ENCODE measurements at regions not wholly inside any gene's neighbourhood (a gene's known extent, or its start where the extent isn't known, plus 50 kb on each side); places are given as distances from the start of the nearest gene placed in this dataset.

DNA sequence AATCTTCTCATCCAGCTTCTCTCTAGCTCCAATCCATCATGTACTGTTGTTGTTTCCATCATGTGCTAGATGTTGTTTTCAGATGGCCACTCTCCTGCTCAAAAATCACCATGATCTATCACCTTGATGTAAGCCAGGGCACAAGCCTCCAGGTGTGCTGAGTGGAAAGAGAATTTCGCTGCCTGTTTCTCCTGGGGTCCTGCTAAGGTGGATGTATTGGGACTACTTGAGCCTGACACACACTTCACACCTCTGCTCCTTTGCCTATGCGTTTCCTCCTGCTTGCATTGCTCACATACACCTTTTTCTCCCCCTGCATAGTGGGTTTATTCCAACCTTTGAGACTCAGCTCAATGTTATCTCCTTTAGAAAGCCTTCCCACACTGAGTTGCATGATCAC lies 287.6 kb downstream of the CYRIA start:
- H3K27me3 ChIP-seq (ENCODE audit: insufficient read depth, insufficient read length): no peaks in the 10 kb centered on the region
- DNase-seq (ENCODE audit: low read depth, low spot score): no peak
- H3K4me1 ChIP-seq (ENCODE audit: insufficient read depth, insufficient read length): no peaks in the 10 kb centered on the region
- H3K36me3 ChIP-seq (ENCODE audit: insufficient read depth, insufficient read length, low read length): no peaks in the 10 kb centered on the region
- H3K9ac ChIP-seq (ENCODE audit: insufficient read length, low read depth): no peak overlapping the region
- no peaks in the 10 kb centered on the region for H3K9me3 ChIP-seq (ENCODE audit: insufficient read depth, low read length)
- no peak overlapping the region for H3K4me3 ChIP-seq (ENCODE audit: insufficient read length, low read depth)
- no peak for TF ChIP-seq ZNF274 (IDR thresholded peaks at IDR 0.05; ENCODE audit: low read depth, low read length)
- no peak for TF ChIP-seq YY1 (IDR thresholded peaks at IDR 0.05; ENCODE audit: insufficient read depth, insufficient read length)
- no peak for TF ChIP-seq SUZ12 (IDR thresholded peaks at IDR 0.05; ENCODE audit: extremely low read depth, insufficient read depth, insufficient read length)

DNA sequence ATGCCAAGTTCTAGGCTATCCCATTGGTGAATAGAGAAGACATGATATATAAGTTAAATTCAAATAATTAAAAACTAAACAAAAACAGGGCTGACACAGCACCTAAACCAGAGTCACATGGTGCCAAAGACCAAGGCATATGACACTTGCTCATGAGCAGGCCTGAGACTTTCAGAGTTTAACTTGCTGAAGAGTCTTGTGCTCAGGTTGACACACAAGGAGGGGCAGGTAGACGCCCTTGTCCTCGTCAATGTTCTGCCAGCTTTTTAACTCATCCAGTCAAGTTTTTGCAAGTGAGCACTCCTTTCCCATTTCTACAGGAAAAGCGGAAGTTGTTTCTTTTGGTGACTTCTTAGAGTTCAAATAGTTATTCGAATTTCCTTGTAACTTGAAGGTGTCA lies 289.7 kb downstream of the CYRIA start:
- Histone ChIP-seq H3K4me3 (ENCODE audit: insufficient read length, low read depth) (no peak overlapping the region), H3K9ac (ENCODE audit: insufficient read length, low read depth) (no peak overlapping the region), H3K27me3 (ENCODE audit: insufficient read depth, insufficient read length) (no peaks in the 10 kb centered on the region), H3K36me3 (ENCODE audit: insufficient read depth, insufficient read length, low read length) (no peaks in the 10 kb centered on the region), H3K9me3 (ENCODE audit: insufficient read depth, low read length) (no peaks in the 10 kb centered on the region), H3K4me1 (ENCODE audit: insufficient read depth, insufficient read length) (no peaks in the 10 kb centered on the region)
- no peak for TF ChIP-seq SUZ12 (IDR thresholded peaks at IDR 0.05; ENCODE audit: extremely low read depth, insufficient read depth, insufficient read length)
- no peak for TF ChIP-seq ZNF274 (IDR thresholded peaks at IDR 0.05; ENCODE audit: low read depth, low read length)
- no peak for TF ChIP-seq YY1 (IDR thresholded peaks at IDR 0.05; ENCODE audit: insufficient read depth, insufficient read length)
- DNase-seq (ENCODE audit: low read depth, low spot score): no peak

DNA sequence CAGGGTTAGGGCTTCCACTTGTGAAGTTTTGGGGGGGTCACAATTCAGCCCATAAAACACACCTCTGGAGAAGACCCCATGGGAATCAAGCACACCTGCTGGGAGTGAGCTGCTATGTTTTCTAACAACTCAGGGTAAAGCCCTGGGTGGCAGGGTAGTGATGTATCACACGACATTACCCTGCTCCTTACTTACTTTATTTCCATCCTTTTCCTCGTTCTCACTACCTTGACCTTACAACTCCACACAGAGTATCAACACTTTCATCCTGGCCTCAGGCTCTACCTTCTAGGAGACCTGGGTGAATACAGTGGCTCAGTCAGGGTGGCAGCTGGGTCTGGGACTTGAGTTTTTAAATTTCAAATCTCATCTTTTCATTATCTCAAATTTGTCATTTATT lies 290.3 kb downstream of the CYRIA start:
- TF ChIP-seq YY1 (IDR thresholded peaks at IDR 0.05; ENCODE audit: insufficient read depth, insufficient read length) (no peak), ZNF274 (IDR thresholded peaks at IDR 0.05; ENCODE audit: low read depth, low read length) (no peak), SUZ12 (IDR thresholded peaks at IDR 0.05; ENCODE audit: extremely low read depth, insufficient read depth, insufficient read length) (no peak)
- no peaks in the 10 kb centered on the region for H3K27me3 ChIP-seq (ENCODE audit: insufficient read depth, insufficient read length)
- no peak for DNase-seq (ENCODE audit: low read depth, low spot score)
- H3K4me3 ChIP-seq (ENCODE audit: insufficient read length, low read depth): no peak overlapping the region
- H3K9ac ChIP-seq (ENCODE audit: insufficient read length, low read depth): no peak overlapping the region
- H3K4me1 ChIP-seq (ENCODE audit: insufficient read depth, insufficient read length): no peaks in the 10 kb centered on the region
- no peaks in the 10 kb centered on the region for H3K9me3 ChIP-seq (ENCODE audit: insufficient read depth, low read length)
- no peaks in the 10 kb centered on the region for H3K36me3 ChIP-seq (ENCODE audit: insufficient read depth, insufficient read length, low read length)

DNA sequence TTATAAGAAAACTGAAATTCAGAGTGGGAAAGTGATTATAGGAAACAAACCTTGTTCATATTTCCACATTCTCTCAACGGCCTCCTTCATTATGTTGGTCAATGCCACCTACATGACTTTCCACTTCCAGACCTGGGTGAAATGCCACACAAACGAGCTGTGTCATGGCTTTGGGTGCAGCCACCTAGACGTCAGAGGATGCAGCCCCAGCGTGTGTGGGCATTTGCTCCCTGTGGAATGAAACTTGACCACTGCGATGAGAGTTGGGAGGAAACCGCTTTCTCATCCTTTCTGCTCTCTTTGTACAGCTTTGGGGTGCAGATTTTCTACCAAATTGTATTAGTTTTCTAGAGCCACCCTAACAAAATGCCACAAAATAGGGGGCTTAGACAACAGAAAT lies 291.0 kb downstream of the CYRIA start:
- Histone ChIP-seq H3K9me3 (ENCODE audit: insufficient read depth, low read length) (no peaks in the 10 kb centered on the region), H3K4me1 (ENCODE audit: insufficient read depth, insufficient read length) (no peaks in the 10 kb centered on the region), H3K9ac (ENCODE audit: insufficient read length, low read depth) (no peak overlapping the region), H3K36me3 (ENCODE audit: insufficient read depth, insufficient read length, low read length) (no peaks in the 10 kb centered on the region), H3K27me3 (ENCODE audit: insufficient read depth, insufficient read length) (no peaks in the 10 kb centered on the region), H3K4me3 (ENCODE audit: insufficient read length, low read depth) (no peak overlapping the region)
- TF ChIP-seq YY1 (IDR thresholded peaks at IDR 0.05; ENCODE audit: insufficient read depth, insufficient read length): no peak
- no peak for TF ChIP-seq SUZ12 (IDR thresholded peaks at IDR 0.05; ENCODE audit: extremely low read depth, insufficient read depth, insufficient read length)
- no peak for TF ChIP-seq ZNF274 (IDR thresholded peaks at IDR 0.05; ENCODE audit: low read depth, low read length)
- DNase-seq (ENCODE audit: low read depth, low spot score): no peak

DNA sequence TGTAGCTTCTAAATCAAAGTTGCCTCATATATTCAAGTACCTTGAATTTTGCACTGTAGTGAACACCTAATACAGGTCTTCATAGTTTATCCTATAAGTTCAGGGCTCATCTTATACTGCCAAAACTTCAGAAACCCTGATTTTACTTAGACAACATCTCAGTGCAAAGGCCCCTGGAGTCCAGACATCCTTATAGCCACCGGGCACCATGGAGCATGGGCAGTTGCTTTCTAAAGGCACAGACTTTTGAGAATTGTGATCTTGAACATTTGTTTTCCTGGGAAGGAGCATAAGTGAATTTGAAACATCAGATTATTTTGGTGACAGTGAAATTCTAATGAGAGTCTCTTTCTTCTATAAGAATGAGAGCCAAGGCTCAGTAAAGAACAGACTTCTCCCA lies 292.3 kb downstream of the CYRIA start:
- H3K36me3 ChIP-seq (ENCODE audit: insufficient read depth, insufficient read length, low read length): no peaks in the 10 kb centered on the region
- H3K27me3 ChIP-seq (ENCODE audit: insufficient read depth, insufficient read length): no peaks in the 10 kb centered on the region
- no peaks in the 10 kb centered on the region for H3K9me3 ChIP-seq (ENCODE audit: insufficient read depth, low read length)
- no peaks in the 10 kb centered on the region for H3K4me1 ChIP-seq (ENCODE audit: insufficient read depth, insufficient read length)
- TF ChIP-seq SUZ12 (IDR thresholded peaks at IDR 0.05; ENCODE audit: extremely low read depth, insufficient read depth, insufficient read length) (no peak), YY1 (IDR thresholded peaks at IDR 0.05; ENCODE audit: insufficient read depth, insufficient read length) (no peak), ZNF274 (IDR thresholded peaks at IDR 0.05; ENCODE audit: low read depth, low read length) (no peak)
- no peak overlapping the region for H3K9ac ChIP-seq (ENCODE audit: insufficient read length, low read depth)
- DNase-seq (ENCODE audit: low read depth, low spot score): no peak
- H3K4me3 ChIP-seq (ENCODE audit: insufficient read length, low read depth): no peak overlapping the region

DNA sequence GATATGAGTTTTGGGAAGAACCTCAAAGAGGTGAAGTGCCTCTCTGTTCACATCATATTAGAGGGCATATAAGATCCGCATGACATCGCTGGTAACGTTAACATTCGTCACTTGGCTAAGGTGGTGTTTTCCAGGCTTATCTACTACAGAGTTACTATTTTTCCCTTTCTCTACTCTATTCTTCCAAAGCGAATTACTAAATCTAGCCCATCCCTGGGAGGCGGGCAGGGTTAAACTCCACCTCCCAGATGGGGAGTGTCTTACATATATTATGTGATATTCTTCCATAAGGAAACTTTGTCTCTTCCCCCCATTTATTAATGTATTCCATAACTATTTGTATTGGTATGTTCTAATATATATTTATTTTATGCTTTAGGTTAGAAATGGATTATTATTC lies 293.9 kb downstream of the CYRIA start:
- Histone ChIP-seq H3K27me3 (ENCODE audit: insufficient read depth, insufficient read length) (no peaks in the 10 kb centered on the region), H3K36me3 (ENCODE audit: insufficient read depth, insufficient read length, low read length) (no peaks in the 10 kb centered on the region), H3K9ac (ENCODE audit: insufficient read length, low read depth) (no peak overlapping the region), H3K4me1 (ENCODE audit: insufficient read depth, insufficient read length) (no peaks in the 10 kb centered on the region), H3K9me3 (ENCODE audit: insufficient read depth, low read length) (no peaks in the 10 kb centered on the region), H3K4me3 (ENCODE audit: insufficient read length, low read depth) (no peak overlapping the region)
- TF ChIP-seq ZNF274 (IDR thresholded peaks at IDR 0.05; ENCODE audit: low read depth, low read length): no peak
- TF ChIP-seq SUZ12 (IDR thresholded peaks at IDR 0.05; ENCODE audit: extremely low read depth, insufficient read depth, insufficient read length): no peak
- no peak for DNase-seq (ENCODE audit: low read depth, low spot score)

DNA sequence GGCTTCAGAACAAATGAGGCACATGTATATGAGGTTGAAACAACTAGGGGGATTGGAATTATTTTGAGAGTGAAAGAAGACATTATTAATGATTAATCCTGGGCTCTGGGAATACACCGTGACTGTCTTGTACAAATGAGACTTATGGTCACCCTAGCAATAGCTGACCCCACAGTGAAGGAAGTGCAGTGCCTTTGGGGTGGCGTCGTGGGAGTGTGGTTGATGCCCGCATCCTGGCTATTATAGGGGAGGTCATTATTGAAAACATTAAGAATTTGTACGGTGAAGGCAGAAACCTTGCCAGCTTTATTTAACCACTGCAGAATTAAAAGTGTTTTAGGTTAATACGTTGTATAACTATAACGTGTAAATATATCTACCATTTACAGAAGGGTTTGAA lies 296.7 kb downstream of the CYRIA start:
- no peak for DNase-seq (ENCODE audit: low read depth, low spot score)
- no peak overlapping the region for H3K4me3 ChIP-seq (ENCODE audit: insufficient read length, low read depth)
- H3K9me3 ChIP-seq (ENCODE audit: insufficient read depth, low read length): no peaks in the 10 kb centered on the region
- H3K9ac ChIP-seq (ENCODE audit: insufficient read length, low read depth): no peak overlapping the region
- TF ChIP-seq ZNF274 (IDR thresholded peaks at IDR 0.05; ENCODE audit: low read depth, low read length): no peak
- no peaks in the 10 kb centered on the region for H3K4me1 ChIP-seq (ENCODE audit: insufficient read depth, insufficient read length)
- H3K27me3 ChIP-seq (ENCODE audit: insufficient read depth, insufficient read length): no peaks in the 10 kb centered on the region
- H3K36me3 ChIP-seq (ENCODE audit: insufficient read depth, insufficient read length, low read length): no peaks in the 10 kb centered on the region

DNA sequence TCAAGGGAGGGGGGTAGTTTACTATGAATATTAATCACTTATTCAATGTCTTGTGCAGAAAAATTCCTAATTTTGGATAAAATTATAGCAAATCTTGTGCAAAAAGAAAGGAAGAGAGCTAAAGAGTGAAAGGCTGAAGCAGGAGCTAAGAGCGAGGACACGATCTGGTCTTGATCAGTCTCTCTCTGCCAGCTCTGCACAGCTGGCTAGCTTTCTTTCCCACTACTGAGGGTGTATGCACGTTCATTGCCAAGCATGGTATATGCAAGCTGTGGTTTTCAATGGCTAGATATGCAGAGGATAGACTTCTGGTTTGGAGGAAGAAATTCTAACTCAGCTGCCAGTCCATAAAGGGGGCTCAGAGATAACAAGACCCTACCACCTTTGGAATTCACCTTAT lies 297.3 kb downstream of the CYRIA start:
- no peaks in the 10 kb centered on the region for H3K4me1 ChIP-seq (ENCODE audit: insufficient read depth, insufficient read length)
- DNase-seq (ENCODE audit: low read depth, low spot score): no peak
- H3K9me3 ChIP-seq (ENCODE audit: insufficient read depth, low read length): no peaks in the 10 kb centered on the region
- no peaks in the 10 kb centered on the region for H3K27me3 ChIP-seq (ENCODE audit: insufficient read depth, insufficient read length)
- H3K9ac ChIP-seq (ENCODE audit: insufficient read length, low read depth): no peak overlapping the region
- H3K4me3 ChIP-seq (ENCODE audit: insufficient read length, low read depth): no peak overlapping the region
- H3K36me3 ChIP-seq (ENCODE audit: insufficient read depth, insufficient read length, low read length): no peaks in the 10 kb centered on the region
- TF ChIP-seq ZNF274 (IDR thresholded peaks at IDR 0.05; ENCODE audit: low read depth, low read length) (no peak), SUZ12 (IDR thresholded peaks at IDR 0.05; ENCODE audit: extremely low read depth, insufficient read depth, insufficient read length) (no peak), YY1 (IDR thresholded peaks at IDR 0.05; ENCODE audit: insufficient read depth, insufficient read length) (no peak)
